C4-2B (cell line): ENCODE measurements at regions not wholly inside any gene's neighbourhood (a gene's known extent, or its start where the extent isn't known, plus 50 kb on each side); places are given as distances from the start of the nearest gene placed in this dataset.

Experiments used
- CTCF ChIP-seq: fragments of 450-650 bp; conservative IDR thresholded peaks from 2 replicates; pipeline ENCODE4 v1.5.1; 2017; ENCODE audit warnings: mild to moderate bottlenecking
- ZFX ChIP-seq: fragments of 450-650 bp; IDR thresholded peaks from 2 replicates; pipeline ENCODE4 v1.6.1; 2017

GRCh38 chr13:68254151-68254550 is 1024.0 kb upstream of the PCDH9 start:
- TF ChIP-seq CTCF (no peak), ZFX (no peak)
